Effector CD4-positive, alpha-beta T cell (primary cell): ENCODE measurements at regions not wholly inside any gene's neighbourhood (a gene's known extent, or its start where the extent isn't known, plus 50 kb on each side); places are given as distances from the start of the nearest gene placed in this dataset.
"Not testable (repeated sequence)": the region's sequence is repeated elsewhere in the genome, so short reads cannot be mapped to it uniquely, and the experiment has no call there.

ENCODE experiments used
- DNase-seq: peaks from one replicate; pipeline ENCODE4 v3.0.0-alpha.2; 2020

GRCh38 chr16:72654535-72654934 lies 393.4 kb downstream of the ZFHX3 start:
- no peak for DNase-seq

- DNase-seq: no peak
Observed at GRCh38 chr16:72649254-72649944, 398.5 kb downstream of the ZFHX3 start.

GRCh38 chr16:72646615-72647014 lies 401.3 kb downstream of the ZFHX3 start:
- no peak for DNase-seq

GRCh38 chr16:72645538-72645937 lies 402.4 kb downstream of the ZFHX3 start:
- no peak for DNase-seq

GRCh38 chr16:72644911-72645310 lies 403.0 kb downstream of the ZFHX3 start:
- no peak for DNase-seq

- no peak for DNase-seq
Observed at GRCh38 chr16:72639494-72639893, 408.4 kb downstream of the ZFHX3 start.

GRCh38 chr16:72637306-72637705 lies 410.6 kb downstream of the ZFHX3 start:
- no peak for DNase-seq

- DNase-seq: no peak
Observed at GRCh38 chr16:72635694-72636093, 412.2 kb downstream of the ZFHX3 start.

GRCh38 chr16:72635104-72635503 lies 412.8 kb downstream of the ZFHX3 start:
- no peak for DNase-seq

- DNase-seq: not testable (repeated sequence)
Observed at GRCh38 chr16:72627182-72627896, 420.6 kb downstream of the ZFHX3 start.

GRCh38 chr16:72626623-72627022 lies 421.3 kb downstream of the ZFHX3 start:
- DNase-seq: no peak

GRCh38 chr16:72621651-72622050 lies 426.3 kb downstream of the ZFHX3 start:
- no peak for DNase-seq

GRCh38 chr16:72620853-72621252 lies 427.1 kb downstream of the ZFHX3 start:
- DNase-seq: no peak

- no peak for DNase-seq
Observed at GRCh38 chr16:72620348-72620747, 427.6 kb downstream of the ZFHX3 start.

- no peak for DNase-seq
Observed at GRCh38 chr16:72615856-72616255, 432.1 kb downstream of the ZFHX3 start.

GRCh38 chr16:72612718-72613117 lies 435.2 kb downstream of the ZFHX3 start:
- DNase-seq: no peak

GRCh38 chr16:72612256-72612655 lies 435.7 kb downstream of the ZFHX3 start:
- DNase-seq: no peak

GRCh38 chr16:72609933-72610332 lies 438.0 kb upstream of the PMFBP1 start:
- DNase-seq: no peak

GRCh38 chr16:72609066-72609465 lies 437.1 kb upstream of the PMFBP1 start:
- no peak for DNase-seq

GRCh38 chr16:72604375-72604774 lies 432.4 kb upstream of the PMFBP1 start:
- DNase-seq: no peak

GRCh38 chr16:72602499-72602898 lies 430.5 kb upstream of the PMFBP1 start:
- no peak for DNase-seq

- DNase-seq: no peak
Observed at GRCh38 chr16:72598696-72599095, 426.7 kb upstream of the PMFBP1 start.

- no peak for DNase-seq
Observed at GRCh38 chr16:72597938-72598337, 426.0 kb upstream of the PMFBP1 start.

GRCh38 chr16:72596373-72596772 lies 424.4 kb upstream of the PMFBP1 start:
- DNase-seq: no peak
